DOHH2 (cell line): ENCODE measurements at regions not wholly inside any gene's neighbourhood (a gene's known extent, or its start where the extent isn't known, plus 50 kb on each side); places are given as distances from the start of the nearest gene placed in this dataset.

ENCODE experiments used
- H3F3A ChIP-seq: fragments of 200-600 bp; sonication (generic), shearing (Covaris generic); 2 replicates; pipeline ENCODE4 v1.6.0; 2016; ENCODE audit warnings: antibody characterized with exemption, mild to moderate bottlenecking; ENCODE audit not compliant: control insufficient read depth, insufficient read depth
- H3K27ac ChIP-seq: fragments of 200-600 bp; sonication (generic); 2 replicates; pipeline ENCODE4 v1.5.1; 2014; ENCODE audit warnings: low read depth, mild to moderate bottlenecking, low read length, moderate library complexity
- H3K27me3 ChIP-seq: fragments of 200-600 bp; sonication (generic); 2 replicates; pipeline ENCODE4 v1.6.1; 2014; ENCODE audit warnings: mild to moderate bottlenecking, low read length, mixed read lengths; ENCODE audit not compliant: control insufficient read depth
- H3K36me3 ChIP-seq: fragments of 200-600 bp; sonication (generic); 2 replicates; pipeline ENCODE4 v1.6.1; 2014; ENCODE audit warnings: mild to moderate bottlenecking, low read length, moderate library complexity, mixed read lengths; ENCODE audit not compliant: control insufficient read depth
- H3K4me1 ChIP-seq: fragments of 200-600 bp; sonication (generic); 2 replicates; pipeline ENCODE4 v1.6.1; 2014; ENCODE audit warnings: mild to moderate bottlenecking, low read length, mixed read lengths; ENCODE audit not compliant: control insufficient read depth
- H3K4me2 ChIP-seq: fragments of 200-600 bp; sonication (generic); 2 replicates; pipeline ENCODE4 v1.6.0; 2014; ENCODE audit warnings: mild to moderate bottlenecking, low read length, moderate library complexity
- H3K4me3 ChIP-seq: fragments of 200-600 bp; sonication (generic); 2 replicates; pipeline ENCODE4 v1.5.1; 2014; ENCODE audit warnings: mild to moderate bottlenecking, low read length, mixed read lengths
- H3K79me2 ChIP-seq: fragments of 200-600 bp; sonication (generic); 2 replicates; pipeline ENCODE4 v1.6.1; 2014; ENCODE audit warnings: mild to moderate bottlenecking, low read length, mixed read lengths; ENCODE audit not compliant: control insufficient read depth
- H3K9me2 ChIP-seq: fragments of 200-600 bp; sonication (generic); replicated peaks from 2 replicates; pipeline ENCODE4 v1.6.1; 2014; ENCODE audit warnings: mild to moderate bottlenecking, low read length, mixed read lengths; ENCODE audit not compliant: control insufficient read depth
- H3K9me3 ChIP-seq: fragments of 200-600 bp; sonication (generic); 2 replicates; pipeline ENCODE4 v1.6.1; 2014; ENCODE audit warnings: antibody characterized with exemption, low read length, mixed read lengths; ENCODE audit not compliant: control insufficient read depth, insufficient read depth
- H4K20me1 ChIP-seq: fragments of 200-600 bp; sonication (generic); 2 replicates; pipeline ENCODE4 v1.6.0; 2014; ENCODE audit warnings: low read depth, mild to moderate bottlenecking, antibody characterized with exemption, low read length, moderate library complexity; ENCODE audit not compliant: control insufficient read depth, insufficient read depth
- CTCF ChIP-seq: fragments of 200-600 bp; sonication (generic); IDR thresholded peaks from one replicate; pipeline ENCODE4 v1.5.1; 2014; ENCODE audit warnings: antibody characterized with exemption, mild to moderate bottlenecking, low read depth, low read length; ENCODE audit not compliant: poor library complexity, severe bottlenecking
- EZH2phosphoT487 ChIP-seq: fragments of 200-600 bp; sonication (generic); IDR thresholded peaks from 2 replicates; pipeline ENCODE4 v1.6.1; 2017; ENCODE audit warnings: borderline replicate concordance, mild to moderate bottlenecking, antibody characterized with exemption, low read length, moderate library complexity, mixed read lengths

- no peaks in the 10 kb centered on the region for H3F3A ChIP-seq
- H3K36me3 ChIP-seq: no peaks in the 10 kb centered on the region
- H3K27ac ChIP-seq: no peak overlapping the region
- no peaks in the 10 kb centered on the region for H3K79me2 ChIP-seq
- no peaks in the 10 kb centered on the region for H4K20me1 ChIP-seq
- no peak overlapping the region for H3K4me3 ChIP-seq
- TF ChIP-seq CTCF (no peak), EZH2phosphoT487 (no peak)
- no peaks in the 10 kb centered on the region for H3K9me3 ChIP-seq
- H3K4me1 ChIP-seq: no peaks in the 10 kb centered on the region
- H3K27me3 ChIP-seq: no peaks in the 10 kb centered on the region
- H3K4me2 ChIP-seq: no peak overlapping the region
- H3K9me2 ChIP-seq: no peaks in the 10 kb centered on the region
These were observed 971.6 kb downstream of the ZPLD1 start for GRCh38 chr3:103406320-103406850.

GRCh38 chr3:103410231-103410630 is 975.4 kb downstream of the ZPLD1 start:
- H4K20me1 ChIP-seq: no peaks in the 10 kb centered on the region
- H3K36me3 ChIP-seq: no peaks in the 10 kb centered on the region
- H3K4me3 ChIP-seq: no peak overlapping the region
- no peaks in the 10 kb centered on the region for H3K9me3 ChIP-seq
- no peaks in the 10 kb centered on the region for H3K9me2 ChIP-seq
- TF ChIP-seq EZH2phosphoT487 (no peak), CTCF (peak; percentile 24)
- H3K27me3 ChIP-seq: no peaks in the 10 kb centered on the region
- no peaks in the 10 kb centered on the region for H3K79me2 ChIP-seq
- H3K27ac ChIP-seq: no peak overlapping the region
- no peak overlapping the region for H3K4me2 ChIP-seq
- H3F3A ChIP-seq: no peaks in the 10 kb centered on the region
- no peaks in the 10 kb centered on the region for H3K4me1 ChIP-seq

GRCh38 chr3:103421460-103421859 is 986.6 kb downstream of the ZPLD1 start:
- H3K9me2 ChIP-seq: no peaks in the 10 kb centered on the region
- H4K20me1 ChIP-seq: no peaks in the 10 kb centered on the region
- H3K27me3 ChIP-seq: no peaks in the 10 kb centered on the region
- no peaks in the 10 kb centered on the region for H3F3A ChIP-seq
- H3K79me2 ChIP-seq: no peaks in the 10 kb centered on the region
- no peaks in the 10 kb centered on the region for H3K36me3 ChIP-seq
- no peak overlapping the region for H3K4me2 ChIP-seq
- no peaks in the 10 kb centered on the region for H3K4me1 ChIP-seq
- no peak overlapping the region for H3K27ac ChIP-seq
- TF ChIP-seq CTCF: no peak
- no peak for TF ChIP-seq EZH2phosphoT487
- H3K4me3 ChIP-seq: no peak overlapping the region
- no peaks in the 10 kb centered on the region for H3K9me3 ChIP-seq
